ENCODE measurements at regions not wholly inside any gene's neighbourhood (a gene's known extent, or its start where the extent isn't known, plus 50 kb on each side); places are given as distances from the start of the nearest gene placed in this dataset.

GRCh38 chr7:108973075-108973474 lies 403.4 kb downstream of the DNAJB9 start:
- DNase-seq (ENCODE audit: low read depth, low spot score), result no peak

GRCh38 chr7:108974641-108975040 lies 405.0 kb downstream of the DNAJB9 start:
- DNase-seq (ENCODE audit: low read depth, low spot score), result no peak

- no peak for DNase-seq (ENCODE audit: low read depth, low spot score)
Observed at GRCh38 chr7:108985037-108985436, 415.4 kb downstream of the DNAJB9 start.

- DNase-seq (ENCODE audit: low read depth, low spot score), result no peak
Observed at GRCh38 chr7:108989319-108989718, 419.6 kb downstream of the DNAJB9 start.

DNA sequence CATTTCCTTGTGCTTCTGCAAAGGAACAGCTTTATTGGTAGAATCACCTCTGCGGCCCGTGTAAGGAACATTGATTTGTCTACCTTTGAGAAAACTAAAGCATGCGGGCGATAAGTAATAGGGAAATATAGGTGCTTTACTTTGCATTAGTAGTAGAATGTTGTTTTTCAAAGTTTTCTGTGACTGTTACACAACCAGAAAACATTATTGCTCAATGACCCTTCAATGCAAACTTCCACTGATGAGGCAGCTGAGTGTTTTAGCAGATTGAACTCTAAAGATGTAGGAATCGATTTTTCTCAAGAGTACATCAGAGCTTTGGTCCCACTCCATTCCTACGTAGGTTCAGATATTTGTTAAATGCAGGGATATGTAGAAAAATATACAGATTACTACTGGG lies 427.8 kb downstream of the DNAJB9 start:
- DNase-seq (ENCODE audit: low read depth, low spot score), result no peak

DNA sequence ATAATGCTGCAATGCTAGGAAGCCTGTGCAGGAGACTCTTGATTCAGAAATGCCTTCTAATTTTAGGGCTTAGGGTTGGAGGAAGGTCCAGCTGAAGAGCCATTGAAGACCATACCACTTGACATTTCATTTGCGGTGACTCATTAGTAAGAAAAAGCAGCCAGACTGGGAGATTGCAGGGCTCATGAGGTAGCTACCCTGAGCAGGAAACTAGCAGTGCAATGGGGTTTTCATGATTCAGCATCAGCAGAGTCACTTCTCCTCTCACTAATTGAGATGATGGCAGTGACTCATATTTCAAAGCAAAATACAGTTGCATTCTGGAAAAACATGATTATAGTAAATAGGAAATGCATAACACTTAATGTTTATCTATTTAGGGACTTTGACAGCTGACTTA lies 434.1 kb downstream of the DNAJB9 start:
- no peak for DNase-seq (ENCODE audit: low read depth, low spot score)

DNA sequence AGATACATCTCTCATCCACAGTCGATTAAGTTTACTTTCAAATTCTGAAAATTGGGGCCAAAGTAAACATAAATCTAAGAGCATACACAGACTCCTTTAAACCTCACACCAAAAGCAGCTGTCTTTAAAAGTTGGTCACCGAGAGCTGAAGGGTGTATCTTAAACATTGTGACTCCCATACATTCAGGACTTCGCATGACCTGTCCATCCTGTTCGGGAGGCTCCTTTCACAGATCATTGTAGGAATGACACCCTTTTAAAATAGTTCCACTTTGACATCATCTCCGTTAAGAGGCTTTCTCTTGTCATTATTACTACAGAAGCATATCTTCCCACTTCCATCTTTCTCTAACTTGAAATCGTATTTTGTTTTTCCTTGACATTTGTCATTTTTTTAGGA lies 440.0 kb downstream of the DNAJB9 start:
- DNase-seq (ENCODE audit: low read depth, low spot score), result no peak

GRCh38 chr7:109020251-109020650 lies 450.6 kb downstream of the DNAJB9 start:
- DNase-seq (ENCODE audit: low read depth, low spot score), result no peak

DNA sequence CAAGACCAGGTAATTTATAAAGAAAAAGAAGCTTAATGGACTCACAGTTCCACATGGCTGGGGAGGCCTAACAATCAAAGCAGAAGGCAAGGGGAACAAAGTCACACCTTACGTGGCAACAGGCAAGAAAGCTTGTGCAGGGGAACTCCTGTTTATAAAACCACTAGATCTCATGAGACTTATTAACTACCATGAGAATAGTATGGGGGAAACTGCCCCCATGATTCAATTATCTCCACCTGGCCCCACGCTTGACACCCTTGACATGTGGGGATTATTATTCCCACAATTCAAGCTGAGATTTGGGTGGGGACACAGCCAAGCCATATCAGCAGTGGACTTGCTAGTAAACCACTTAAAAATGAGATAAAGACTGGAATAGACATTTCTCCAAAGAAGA lies 451.7 kb downstream of the DNAJB9 start:
- DNase-seq (ENCODE audit: low read depth, low spot score), result no peak

GRCh38 chr7:109029866-109030265 lies 460.2 kb downstream of the DNAJB9 start:
- DNase-seq (ENCODE audit: low read depth, low spot score), result no peak

DNA sequence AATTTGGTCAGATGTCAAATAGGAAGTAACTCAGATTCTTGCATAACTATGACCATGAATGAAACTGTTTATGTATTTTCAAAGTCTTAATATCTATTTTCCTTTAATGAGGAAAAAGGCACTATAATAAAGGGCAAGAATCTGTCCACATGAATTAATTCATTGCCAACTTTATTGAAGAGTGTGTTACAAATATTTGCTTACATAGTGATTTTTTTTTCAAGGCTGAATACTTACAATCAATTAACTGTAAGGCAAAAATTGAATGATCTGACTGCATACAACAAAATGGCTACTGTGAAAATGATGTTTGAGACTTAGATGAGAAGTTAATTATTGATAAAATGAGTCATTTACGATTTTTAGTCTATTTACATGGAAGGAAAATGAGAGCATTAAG lies 475.0 kb downstream of the DNAJB9 start:
- no peak for DNase-seq (ENCODE audit: low read depth, low spot score)

DNA sequence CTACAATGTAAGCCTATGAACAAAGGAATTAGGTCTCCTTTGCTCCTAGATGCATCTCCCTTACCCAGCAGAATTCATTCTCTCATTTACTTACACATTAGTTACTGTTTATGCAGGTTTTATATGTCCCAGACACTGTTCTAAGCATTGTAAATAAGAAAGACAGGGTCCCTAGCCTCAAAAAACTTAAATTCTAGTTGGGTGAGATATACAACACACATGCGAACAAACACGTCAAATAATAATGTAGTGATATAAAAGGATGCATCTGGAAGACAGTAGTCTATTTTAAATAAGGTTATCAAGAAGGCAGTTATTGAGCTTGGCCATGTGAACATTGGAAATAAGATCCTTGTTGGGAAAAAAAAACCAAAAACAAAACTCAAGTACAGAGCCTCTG lies 479.7 kb downstream of the DNAJB9 start:
- DNase-seq (ENCODE audit: low read depth, low spot score), result no peak

GRCh38 chr7:109059089-109059488 lies 489.4 kb downstream of the DNAJB9 start:
- no peak for DNase-seq (ENCODE audit: low read depth, low spot score)

DNA sequence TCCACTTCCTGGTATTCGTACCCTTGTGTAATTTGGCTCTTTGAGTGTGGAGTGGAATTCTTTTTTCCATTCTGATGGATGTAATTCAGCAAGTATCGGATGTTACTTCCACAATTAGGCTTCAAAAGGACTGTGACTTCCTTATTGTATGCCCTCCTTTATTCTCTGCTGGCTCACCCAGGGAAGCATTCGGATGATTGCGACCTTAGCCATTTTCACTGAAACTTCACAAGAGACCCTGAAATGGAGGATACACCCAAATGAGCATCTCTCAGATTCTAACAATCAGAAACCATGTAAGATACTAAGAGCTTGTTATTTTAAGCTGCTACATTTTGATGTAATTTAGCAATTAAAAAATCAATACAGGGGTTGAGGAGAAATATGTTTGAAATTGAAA lies 493.1 kb downstream of the DNAJB9 start:
- DNase-seq (ENCODE audit: low read depth, low spot score), result no peak

- DNase-seq (ENCODE audit: low read depth, low spot score), result no peak
Observed at GRCh38 chr7:109073543-109073942, 503.9 kb downstream of the DNAJB9 start.

- no peak for DNase-seq (ENCODE audit: low read depth, low spot score)
Observed at GRCh38 chr7:109076396-109076972, 506.8 kb downstream of the DNAJB9 start.

GRCh38 chr7:109091042-109091441 lies 521.4 kb downstream of the DNAJB9 start:
- DNase-seq (ENCODE audit: low read depth, low spot score), result no peak

DNA sequence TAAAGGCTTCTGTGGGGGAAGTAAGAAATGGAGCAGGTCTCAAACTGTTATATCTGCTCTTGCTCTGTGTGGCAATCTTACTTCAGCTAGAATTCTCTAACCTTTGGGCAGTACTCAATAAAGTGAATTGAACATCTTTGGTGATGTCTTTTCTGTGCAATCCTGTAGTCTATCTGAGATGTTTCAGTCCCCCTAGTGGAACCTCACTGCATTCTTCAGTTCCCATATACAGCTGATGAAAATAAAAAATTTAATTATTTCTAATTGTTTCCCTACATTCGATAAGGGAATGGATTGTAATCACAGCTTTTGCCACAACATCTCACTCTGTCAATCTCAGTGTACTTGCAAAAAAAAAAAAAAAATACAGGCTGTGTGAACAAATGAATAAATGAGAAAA lies 522.6 kb downstream of the DNAJB9 start:
- DNase-seq (ENCODE audit: low read depth, low spot score), result no peak

GRCh38 chr7:109101332-109101731 lies 531.7 kb downstream of the DNAJB9 start:
- DNase-seq (ENCODE audit: low read depth, low spot score), result no peak

DNA sequence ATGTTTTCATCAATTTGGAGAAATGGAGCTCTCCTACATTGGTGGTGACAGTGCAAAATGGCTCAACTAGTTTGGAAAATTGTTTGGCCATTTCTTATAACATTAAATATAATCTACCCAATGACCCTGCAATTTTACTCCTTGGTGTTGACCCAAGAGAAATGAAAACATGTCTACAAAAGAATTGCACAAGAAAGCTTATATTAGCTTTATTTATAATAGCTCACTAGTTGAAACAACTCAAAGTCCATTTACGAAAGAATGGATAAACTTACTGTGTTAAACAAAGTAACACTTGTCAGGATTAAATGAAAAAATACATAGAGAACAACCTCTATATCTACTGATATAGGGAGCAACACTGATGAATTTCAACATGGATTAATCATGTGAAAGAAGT lies 539.9 kb downstream of the DNAJB9 start:
- DNase-seq (ENCODE audit: low read depth, low spot score), result no peak

- DNase-seq (ENCODE audit: low read depth, low spot score), result no peak
Observed at GRCh38 chr7:109111086-109111485, 541.4 kb downstream of the DNAJB9 start.

- DNase-seq (ENCODE audit: low read depth, low spot score), result no peak
Observed at GRCh38 chr7:109121599-109122300, 552.1 kb downstream of the DNAJB9 start.

DNA sequence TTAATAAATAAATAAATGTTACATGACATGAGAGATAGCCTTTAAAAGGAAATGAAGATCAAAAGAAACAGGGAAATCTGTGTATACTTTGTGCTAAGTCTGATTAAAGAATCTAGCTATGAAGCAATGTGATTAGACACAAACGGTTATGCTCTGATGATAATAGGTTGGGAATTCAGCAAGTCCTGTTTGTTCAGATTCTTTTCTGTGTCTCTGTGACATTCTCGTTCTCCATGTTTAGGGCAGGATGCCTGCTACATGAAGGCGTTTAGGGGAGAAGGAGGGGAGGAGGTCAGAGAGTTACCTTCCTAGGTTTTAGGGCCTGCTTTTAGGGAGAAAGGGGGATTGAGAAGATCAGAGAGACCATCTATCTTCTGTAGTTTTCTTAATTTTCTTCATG lies 555.3 kb downstream of the DNAJB9 start:
- no peak for DNase-seq (ENCODE audit: low read depth, low spot score)

Data from smooth muscle cell of the brain vasculature (primary cell).